ENCODE measurements at regions not wholly inside any gene's neighbourhood (a gene's known extent, or its start where the extent isn't known, plus 50 kb on each side); places are given as distances from the start of the nearest gene placed in this dataset.

- no peak for TF ChIP-seq TSHZ2 (CRISPR knock-in tag; IDR thresholded peaks at IDR 0.05)
- no peak for TF ChIP-seq PPARA (CRISPR knock-in tag; IDR thresholded peaks at IDR 0.05; ENCODE audit: borderline replicate concordance)
- no peak for TF ChIP-seq ZC3H10 (CRISPR knock-in tag; IDR thresholded peaks at IDR 0.05)
- TF ChIP-seq ZNF70 (CRISPR knock-in tag; IDR thresholded peaks at IDR 0.05) = no peak
- no peak for TF ChIP-seq ZFP30 (CRISPR knock-in tag; IDR thresholded peaks at IDR 0.05)
- TF ChIP-seq BACH2 (CRISPR knock-in tag; IDR thresholded peaks at IDR 0.05; ENCODE audit: borderline replicate concordance) = no peak
- TF ChIP-seq OSR1 (CRISPR knock-in tag; IDR thresholded peaks at IDR 0.05) = no peak
- no peak for TF ChIP-seq CREB5 (CRISPR knock-in tag; IDR thresholded peaks at IDR 0.05; ENCODE audit: low read depth)
- no peak for TF ChIP-seq ISL1 (CRISPR knock-in tag; IDR thresholded peaks at IDR 0.05)
- TF ChIP-seq RARB (CRISPR knock-in tag; IDR thresholded peaks at IDR 0.05) = no peak
- no peak for TF ChIP-seq SNAI2 (CRISPR knock-in tag; IDR thresholded peaks at IDR 0.05)
These were observed 546.0 kb upstream of the CCDC179 start (continued) for GRCh38 chr11:23406131-23406819.

GRCh38 chr11:23413057-23413456 is 552.8 kb upstream of the CCDC179 start:
- ATAC-seq = no peak
- TF ChIP-seq ARNTL (CRISPR knock-in tag; IDR thresholded peaks at IDR 0.05; ENCODE audit: borderline replicate concordance, low read depth) = no peak
- TF ChIP-seq ZNF8 (CRISPR knock-in tag; IDR thresholded peaks at IDR 0.05) = no peak
- no peak for TF ChIP-seq GLIS3 (CRISPR knock-in tag; IDR thresholded peaks at IDR 0.05)
- no peak for TF ChIP-seq BACH2 (CRISPR knock-in tag; IDR thresholded peaks at IDR 0.05; ENCODE audit: borderline replicate concordance)
- no peak for TF ChIP-seq SNAI2 (CRISPR knock-in tag; IDR thresholded peaks at IDR 0.05)
- TF ChIP-seq CSDC2 (CRISPR knock-in tag; IDR thresholded peaks at IDR 0.05) = no peak
- TF ChIP-seq TCF4 (CRISPR knock-in tag; IDR thresholded peaks at IDR 0.05; ENCODE audit: borderline replicate concordance) = no peak
- no peak for TF ChIP-seq ZNF565 (CRISPR knock-in tag; conservative IDR thresholded peaks at IDR 0.05; ENCODE audit: low read depth)
- TF ChIP-seq ZNF70 (CRISPR knock-in tag; IDR thresholded peaks at IDR 0.05) = no peak

GRCh38 chr11:23423104-23423503 is 562.8 kb upstream of the CCDC179 start:
- TF ChIP-seq ZFP3 (CRISPR knock-in tag; IDR thresholded peaks at IDR 0.05) (no peak), TOX (CRISPR knock-in tag; IDR thresholded peaks at IDR 0.05; ENCODE audit: borderline replicate concordance) (no peak), ZFP30 (CRISPR knock-in tag; IDR thresholded peaks at IDR 0.05) (no peak)
- ATAC-seq = no peak

- no peak for ATAC-seq
- TF ChIP-seq ZNF70 (CRISPR knock-in tag; IDR thresholded peaks at IDR 0.05) = no peak
- no peak for TF ChIP-seq PPARA (CRISPR knock-in tag; IDR thresholded peaks at IDR 0.05; ENCODE audit: borderline replicate concordance)
- TF ChIP-seq SNAI2 (CRISPR knock-in tag; IDR thresholded peaks at IDR 0.05) = no peak
- no peak for TF ChIP-seq TSHZ2 (CRISPR knock-in tag; IDR thresholded peaks at IDR 0.05)
- no peak for TF ChIP-seq TCF4 (CRISPR knock-in tag; IDR thresholded peaks at IDR 0.05; ENCODE audit: borderline replicate concordance)
- TF ChIP-seq CSRNP3 (CRISPR knock-in tag; IDR thresholded peaks at IDR 0.05) = no peak
- TF ChIP-seq ZC3H10 (CRISPR knock-in tag; IDR thresholded peaks at IDR 0.05) = no peak
- TF ChIP-seq ZNF8 (CRISPR knock-in tag; IDR thresholded peaks at IDR 0.05) = no peak
- no peak for TF ChIP-seq OSR1 (CRISPR knock-in tag; IDR thresholded peaks at IDR 0.05)
- TF ChIP-seq ESRRG (CRISPR knock-in tag; IDR thresholded peaks at IDR 0.05) = no peak
- no peak for TF ChIP-seq CREB5 (CRISPR knock-in tag; IDR thresholded peaks at IDR 0.05; ENCODE audit: low read depth)
- TF ChIP-seq BACH2 (CRISPR knock-in tag; IDR thresholded peaks at IDR 0.05; ENCODE audit: borderline replicate concordance) = no peak
- no peak for TF ChIP-seq TOX (CRISPR knock-in tag; IDR thresholded peaks at IDR 0.05; ENCODE audit: borderline replicate concordance)
- no peak for TF ChIP-seq PATZ1 (CRISPR knock-in tag; IDR thresholded peaks at IDR 0.05; ENCODE audit: borderline replicate concordance)
- TF ChIP-seq ZFP30 (CRISPR knock-in tag; IDR thresholded peaks at IDR 0.05) = no peak
- no peak for TF ChIP-seq ARNTL (CRISPR knock-in tag; IDR thresholded peaks at IDR 0.05; ENCODE audit: borderline replicate concordance, low read depth)
- no peak for TF ChIP-seq RARB (CRISPR knock-in tag; IDR thresholded peaks at IDR 0.05)
- no peak for TF ChIP-seq ZFP3 (CRISPR knock-in tag; IDR thresholded peaks at IDR 0.05)
These were observed 563.4 kb upstream of the CCDC179 start for GRCh38 chr11:23423656-23424055.
